ENCODE measurements at regions not wholly inside any gene's neighbourhood (a gene's known extent, or its start where the extent isn't known, plus 50 kb on each side); places are given as distances from the start of the nearest gene placed in this dataset.

- DNase-seq: no peak
Measured at GRCh38 chr11:19595499-19595839, 117.2 kb upstream of the NAV2 start.

DNA sequence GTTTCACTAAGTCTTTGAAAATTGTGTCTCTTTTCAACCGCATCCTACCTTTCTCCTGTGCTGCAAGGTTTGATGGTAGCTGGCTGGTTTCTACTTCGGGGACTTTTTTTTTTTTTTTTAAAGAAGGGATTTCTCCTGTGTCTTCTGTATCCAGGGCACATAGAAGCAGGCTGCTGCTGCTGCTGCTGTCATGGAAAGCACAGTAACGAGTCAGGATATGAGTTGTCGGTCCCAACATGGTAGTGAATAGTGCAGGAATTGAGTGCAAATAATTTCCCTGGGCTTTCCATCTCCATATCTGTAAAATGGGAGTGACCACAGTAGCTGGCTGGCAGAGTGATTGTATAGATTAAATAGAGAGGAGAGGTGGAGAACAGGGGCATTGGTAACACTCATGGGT lies 118.3 kb upstream of the NAV2 start:
- DNase-seq: no peak

DNA sequence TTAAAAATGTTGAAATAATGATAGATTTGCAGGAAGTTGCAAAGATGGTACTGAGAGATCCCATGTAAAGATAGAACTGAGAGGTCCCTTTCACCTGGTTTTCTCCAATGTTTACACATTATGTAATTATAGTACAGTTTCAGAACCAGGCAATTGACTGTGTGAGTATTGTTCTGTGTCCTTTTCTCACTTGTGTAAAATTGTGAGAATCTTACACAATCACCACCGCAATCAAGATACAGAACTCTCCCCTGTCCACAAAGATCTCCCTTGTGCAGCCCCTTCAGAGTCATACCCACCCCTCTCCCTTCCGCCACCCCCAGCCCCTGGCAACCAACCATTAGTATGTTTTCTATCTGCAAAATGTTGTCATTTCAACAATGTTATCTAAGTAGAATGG lies 119.8 kb upstream of the NAV2 start:
- no peak for DNase-seq

DNA sequence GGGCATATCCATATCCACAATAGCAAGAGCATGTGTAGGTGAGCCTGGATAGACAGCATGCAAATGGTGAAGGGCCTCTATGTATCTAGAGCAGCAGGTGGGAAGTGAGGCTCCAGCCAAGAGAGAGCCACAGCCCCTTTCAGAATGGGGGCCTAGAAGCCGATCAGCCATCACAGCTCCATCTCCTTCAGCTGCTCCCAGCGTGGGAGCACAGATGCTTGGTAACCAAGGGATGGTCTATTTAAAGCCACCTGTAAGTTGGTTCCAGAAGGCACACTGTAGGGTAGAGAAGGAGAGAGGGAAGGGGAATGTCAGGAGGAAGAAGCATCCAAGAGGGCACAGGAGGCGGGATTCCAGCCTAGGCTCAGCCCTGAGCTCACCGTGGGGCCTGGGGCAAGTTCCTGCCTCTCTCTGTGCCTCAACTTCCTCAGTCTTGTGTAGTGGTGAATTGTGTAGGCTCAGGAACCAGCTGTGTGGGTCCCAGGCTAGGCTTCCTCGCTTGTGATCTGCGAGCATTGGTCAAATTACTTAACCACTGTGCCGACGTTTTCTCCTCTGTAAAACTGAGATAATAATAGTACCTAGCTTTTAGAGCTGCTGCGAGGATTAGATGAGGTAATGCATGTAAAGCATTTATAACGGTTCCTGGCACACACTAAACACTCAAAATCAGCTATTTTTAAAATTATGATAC lies 122.9 kb upstream of the NAV2 start:
- no peak for DNase-seq

- DNase-seq: no peak
Measured at GRCh38 chr11:19587979-19588378, 124.7 kb upstream of the NAV2 start.

- DNase-seq: no peak
Measured at GRCh38 chr11:19580646-19581045, 132.0 kb upstream of the NAV2 start.

DNA sequence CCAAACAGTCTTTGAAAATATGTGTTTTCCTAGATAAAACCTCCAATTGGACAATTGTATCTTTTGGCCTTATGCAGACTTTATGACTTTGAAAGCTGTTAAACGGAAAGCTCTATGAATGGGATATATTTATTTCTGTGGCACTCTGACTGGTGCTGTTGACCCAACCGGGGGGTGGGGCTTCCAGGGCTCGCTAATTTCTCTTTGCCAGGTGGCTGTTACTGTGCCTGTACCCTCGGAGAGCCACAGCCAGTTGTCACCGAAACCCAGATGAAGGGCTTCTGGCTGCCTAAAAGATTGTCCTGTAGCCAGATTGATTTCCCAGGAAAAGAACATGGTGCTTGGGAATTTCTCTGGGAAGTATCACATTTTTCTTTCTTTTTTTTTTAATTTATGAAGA lies 132.7 kb upstream of the NAV2 start:
- DNase-seq: no peak

- no peak for DNase-seq
Measured at GRCh38 chr11:19578871-19579270, 133.8 kb upstream of the NAV2 start.

DNA sequence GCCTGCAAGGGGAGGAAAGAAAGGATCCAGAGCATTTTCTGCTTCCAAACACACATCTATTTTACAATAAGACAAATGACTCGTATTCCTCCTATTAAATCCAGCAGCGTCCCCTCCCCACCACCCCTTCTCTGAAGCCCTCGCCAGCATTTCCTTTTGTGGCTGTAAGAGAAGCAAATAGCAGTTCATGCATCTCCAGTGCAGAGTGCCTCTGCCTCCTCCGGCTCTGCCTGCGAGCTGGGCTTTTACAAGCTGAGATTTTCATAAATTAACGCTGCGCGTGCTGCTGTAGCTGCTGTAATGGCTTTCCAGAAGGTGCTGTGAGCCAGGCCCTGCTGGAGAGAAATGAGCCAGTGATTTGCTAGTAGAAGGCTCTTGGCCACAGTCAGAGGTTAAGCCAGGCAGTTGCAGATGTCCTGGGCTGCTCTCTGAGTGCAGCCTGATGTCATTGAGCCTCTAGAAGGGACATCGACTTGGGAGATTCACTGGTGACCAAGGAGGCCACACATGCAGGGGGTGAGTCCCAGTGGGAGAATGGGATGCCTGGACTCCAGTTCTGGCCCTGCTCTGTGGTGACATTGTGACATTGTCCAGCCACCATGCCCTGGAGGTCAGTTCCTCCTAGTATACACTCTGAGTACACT lies 134.5 kb upstream of the NAV2 start:
- DNase-seq: no peak

GRCh38 chr11:19577391-19577975 lies 135.2 kb upstream of the NAV2 start:
- no peak for DNase-seq

GRCh38 chr11:19576903-19577302 lies 135.7 kb upstream of the NAV2 start:
- DNase-seq: no peak

DNA sequence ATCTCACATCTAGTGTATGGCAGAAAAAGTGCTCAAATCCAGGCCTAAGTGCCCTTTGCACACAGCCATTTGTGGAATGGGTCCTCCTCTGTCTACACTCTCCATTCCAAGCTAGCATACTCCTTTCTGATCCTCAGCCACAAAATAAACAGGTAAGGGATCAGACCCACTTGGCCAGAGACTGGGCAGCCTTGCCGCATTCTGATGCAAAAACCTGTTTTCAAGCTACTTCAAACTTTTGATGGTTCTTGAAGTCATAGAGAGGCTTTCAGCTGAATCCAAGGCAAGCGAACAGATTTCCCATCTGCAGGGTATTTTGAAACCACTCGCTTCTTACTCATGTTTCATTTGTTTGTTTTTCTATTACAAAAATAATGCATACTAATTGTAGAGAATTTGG lies 136.6 kb upstream of the NAV2 start:
- DNase-seq: no peak

DNA sequence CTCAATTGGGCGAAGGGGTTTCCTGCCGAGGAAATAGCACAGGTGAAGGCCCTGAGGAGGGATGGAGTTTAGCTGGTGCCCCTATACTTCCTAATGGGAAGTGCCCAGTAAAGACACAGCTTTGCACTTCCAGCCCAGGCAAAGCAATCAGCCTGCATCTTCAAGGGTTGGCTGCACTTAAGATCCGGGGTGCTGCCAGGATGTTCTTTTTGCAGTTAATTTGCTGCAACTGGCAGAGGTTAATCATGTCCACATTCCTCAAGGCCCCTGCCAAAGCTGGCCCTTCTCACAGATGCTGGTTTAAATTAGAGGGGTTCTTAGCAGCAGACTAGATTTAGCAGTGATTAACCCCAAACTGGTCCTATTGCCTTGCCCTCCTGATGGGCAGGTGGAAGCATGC lies 137.7 kb upstream of the NAV2 start:
- DNase-seq: no peak

- no peak for DNase-seq
Measured at GRCh38 chr11:19573666-19574065, 139.0 kb upstream of the NAV2 start.

DNA sequence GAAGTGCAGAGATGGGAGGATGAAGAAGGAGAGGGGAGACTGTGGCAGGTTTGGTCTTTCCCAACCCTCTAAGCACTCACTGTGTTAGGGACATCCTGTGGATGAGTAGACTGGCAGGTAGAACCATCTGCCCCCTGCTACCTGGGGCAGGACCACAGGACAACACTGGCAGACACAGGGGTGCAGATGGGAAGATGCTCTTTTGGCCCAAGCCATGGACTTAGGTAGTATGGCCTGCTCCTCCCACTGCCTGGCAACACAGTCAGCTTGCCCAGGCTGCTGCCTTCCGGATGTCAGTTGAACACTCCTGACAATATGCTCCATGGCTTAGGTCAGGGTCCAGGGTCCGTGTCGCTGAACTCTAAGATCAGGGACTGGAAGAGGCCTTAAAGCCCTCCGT lies 140.7 kb upstream of the NAV2 start:
- no peak for DNase-seq

- no peak for DNase-seq
Measured at GRCh38 chr11:19570889-19571288, 141.7 kb upstream of the NAV2 start.

DNA sequence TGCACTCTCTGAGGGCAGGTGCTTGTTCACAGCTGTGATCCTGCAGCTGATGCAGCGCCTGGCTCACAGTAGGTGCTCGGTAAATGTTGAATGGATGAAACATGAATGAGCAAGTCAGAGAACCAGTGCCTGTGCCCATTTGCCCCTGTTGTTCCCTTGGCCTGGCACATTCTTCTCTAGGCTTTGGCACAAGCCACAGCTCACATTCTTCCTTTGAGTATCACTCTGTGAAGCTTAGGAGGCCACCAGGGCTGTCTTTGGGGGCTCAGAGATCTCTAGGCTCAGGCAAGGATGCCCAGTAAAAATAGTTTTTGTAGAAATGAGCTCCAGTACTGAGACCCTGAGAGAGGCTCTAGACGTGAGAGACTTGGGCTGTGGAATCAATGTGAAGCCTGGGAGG lies 144.6 kb upstream of the NAV2 start:
- no peak for DNase-seq

- DNase-seq: no peak
Measured at GRCh38 chr11:19566583-19567379, 145.9 kb upstream of the NAV2 start.

DNA sequence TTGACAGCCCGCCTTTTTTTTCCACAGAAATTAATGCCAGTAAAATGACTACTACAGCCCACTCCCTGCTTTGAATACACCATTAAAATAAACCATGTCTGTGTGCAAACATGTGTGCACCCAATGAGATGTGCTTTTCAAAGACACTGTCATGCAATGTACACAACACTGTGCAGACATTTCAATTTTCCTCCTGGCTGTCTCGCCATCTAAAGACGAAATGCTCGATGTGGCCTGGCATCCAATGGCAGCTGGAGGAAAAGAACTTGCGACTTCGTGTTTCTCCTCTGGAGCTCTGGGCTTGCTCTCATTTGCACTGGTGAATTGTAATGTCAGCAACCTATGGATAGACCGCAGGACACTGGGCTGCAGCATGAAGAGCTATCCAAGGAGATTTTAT lies 147.0 kb upstream of the NAV2 start:
- no peak for DNase-seq

DNA sequence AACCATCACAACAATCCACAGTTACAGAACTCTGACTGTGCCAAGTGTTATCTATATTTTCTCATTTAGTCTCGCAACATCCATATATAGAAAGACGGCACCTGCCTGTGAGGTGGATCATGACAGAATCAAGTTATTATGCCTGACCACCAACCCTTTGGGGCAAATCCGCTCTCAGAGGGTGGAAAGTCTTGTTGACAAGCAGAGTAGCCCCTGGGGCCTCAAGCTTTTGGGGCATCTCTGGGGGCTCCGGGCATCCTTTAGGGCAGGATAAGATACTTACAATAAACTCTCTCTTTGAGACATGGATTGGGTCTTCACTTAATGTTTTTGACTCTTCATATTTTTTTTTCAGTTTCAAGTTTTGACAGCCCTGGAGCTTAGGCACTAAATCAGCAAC lies 150.5 kb upstream of the NAV2 start:
- no peak for DNase-seq

- no peak for DNase-seq
Measured at GRCh38 chr11:19561011-19561410, 151.6 kb upstream of the NAV2 start.

GRCh38 chr11:19560156-19560555 lies 152.5 kb upstream of the NAV2 start:
- DNase-seq: no peak

DNA sequence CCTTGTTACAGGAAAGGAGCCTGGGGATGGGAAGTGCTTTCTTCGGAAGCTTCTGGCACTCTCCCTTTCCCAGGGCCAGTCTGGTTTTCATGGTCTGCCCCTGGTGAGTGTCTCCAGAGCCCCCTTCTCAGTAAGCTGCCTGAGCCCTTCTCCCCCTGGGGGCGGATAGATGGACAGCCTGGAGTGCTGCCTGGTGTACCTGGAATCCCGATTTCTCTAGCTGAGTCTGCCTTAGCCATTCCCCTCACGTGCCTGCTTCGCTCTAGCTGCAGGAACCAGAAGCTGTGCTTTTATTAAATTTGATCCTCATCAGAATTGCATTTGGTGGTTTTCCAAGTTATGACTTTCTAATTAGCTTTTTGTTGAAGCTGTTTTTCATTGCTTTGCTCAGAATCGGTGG lies 152.9 kb upstream of the NAV2 start:
- DNase-seq: no peak

Data from activated CD4-positive, alpha-beta T cell treated with anti-CD3 and anti-CD28 coated beads, Interleukin-2, amount 50 U/mL, for 48 hours (primary cell).